ENCODE measurements at regions not wholly inside any gene's neighbourhood (a gene's known extent, or its start where the extent isn't known, plus 50 kb on each side); places are given as distances from the start of the nearest gene placed in this dataset.

- CTCF ChIA-PET = interaction anchor here (1.1 kb wide), 1 partner anchor 15 kb away, joined by 3 read pairs; no protein-coding TSS in a partner anchor
- no peak for TF ChIP-seq CTCF (IDR thresholded peaks at IDR 0.05; ENCODE audit: unreplicated experiment)
These were observed 320.8 kb downstream of the ADAM29 start for GRCh38 chr4:175238827-175239517.

GRCh38 chr4:175246941-175247340 lies 328.8 kb downstream of the ADAM29 start:
- no peak for DNase-seq (ENCODE audit: unreplicated experiment)
- no peak overlapping the region for H3K27ac Mint-ChIP-seq (ENCODE audit: low read depth, unreplicated experiment)
- no peaks in the 10 kb centered on the region for H3K9me3 Mint-ChIP-seq (ENCODE audit: unreplicated experiment)
- H3K36me3 Mint-ChIP-seq (ENCODE audit: insufficient read depth, unreplicated experiment) = no peaks in the 10 kb centered on the region
- intact Hi-C loops (cut with micrococcal nuclease) = no loop called here
- TF ChIP-seq CTCF (IDR thresholded peaks at IDR 0.05; ENCODE audit: unreplicated experiment) = no peak
- no TSS peak for BruUV-seq (replicated peaks)
- ChIA-PET CTCF (no interaction called here), POLR2A (no interaction called here)
- no peaks in the 10 kb centered on the region for H3K4me1 Mint-ChIP-seq (ENCODE audit: insufficient read depth, unreplicated experiment)
- H3K27me3 Mint-ChIP-seq (ENCODE audit: insufficient read depth, unreplicated experiment) = no peaks in the 10 kb centered on the region
- no peak overlapping the region for H3K4me3 Mint-ChIP-seq (ENCODE audit: unreplicated experiment)

More at GRCh38 chr4:175238827-175239517, 320.8 kb downstream of the ADAM29 start:
- no peak overlapping the region for H3K27ac Mint-ChIP-seq (ENCODE audit: low read depth, unreplicated experiment)
- POLR2A ChIA-PET = no interaction called here
- H3K36me3 Mint-ChIP-seq (ENCODE audit: insufficient read depth, unreplicated experiment) = no peaks in the 10 kb centered on the region
- no TSS peak for BruUV-seq (replicated peaks)
- peak; percentile 44 for DNase-seq (ENCODE audit: unreplicated experiment)
- H3K27me3 Mint-ChIP-seq (ENCODE audit: insufficient read depth, unreplicated experiment) = no peaks in the 10 kb centered on the region
- no peaks in the 10 kb centered on the region for H3K4me1 Mint-ChIP-seq (ENCODE audit: insufficient read depth, unreplicated experiment)
- no peaks in the 10 kb centered on the region for H3K9me3 Mint-ChIP-seq (ENCODE audit: unreplicated experiment)
- intact Hi-C loops (cut with micrococcal nuclease) = no loop called here
- no peak overlapping the region for H3K4me3 Mint-ChIP-seq (ENCODE audit: unreplicated experiment)

DNA sequence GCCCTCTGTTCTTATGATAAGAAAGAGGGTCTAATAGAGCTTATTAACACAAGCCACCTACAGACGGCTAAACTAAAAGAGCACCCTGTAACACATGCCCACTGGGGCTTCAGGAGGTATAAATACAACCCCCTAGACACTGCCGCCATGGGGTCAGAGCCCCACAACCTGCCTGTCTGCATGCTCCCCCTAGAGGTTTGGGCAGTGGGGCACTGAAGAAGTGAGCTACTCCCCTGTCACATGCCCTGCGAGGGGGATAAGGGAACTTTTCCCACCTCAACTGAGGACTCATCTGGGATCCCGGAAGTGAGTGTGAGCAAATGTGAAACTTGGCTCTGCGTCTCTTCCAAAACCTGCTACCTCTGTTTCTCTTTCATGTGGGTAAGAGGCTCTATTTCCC lies 334.5 kb downstream of the ADAM29 start:
- ChIA-PET POLR2A (no interaction called here), CTCF (interaction anchor here (0.6 to 1.3 kb wide), 4 partner anchors 16 to 488 kb away, joined by 3 to 6 read pairs (median 4); no protein-coding TSS in a partner anchor)
- Mint-ChIP-seq H3K27ac (ENCODE audit: low read depth, unreplicated experiment) (no peak overlapping the region), H3K27me3 (ENCODE audit: insufficient read depth, unreplicated experiment) (no peaks in the 10 kb centered on the region), H3K4me1 (ENCODE audit: insufficient read depth, unreplicated experiment) (no peaks in the 10 kb centered on the region), H3K36me3 (ENCODE audit: insufficient read depth, unreplicated experiment) (no peaks in the 10 kb centered on the region), H3K4me3 (ENCODE audit: unreplicated experiment) (no peak overlapping the region), H3K9me3 (ENCODE audit: unreplicated experiment) (no peaks in the 10 kb centered on the region)
- no TSS peak for BruUV-seq (replicated peaks)
- no peak for TF ChIP-seq CTCF (IDR thresholded peaks at IDR 0.05; ENCODE audit: unreplicated experiment)
- no peak for DNase-seq (ENCODE audit: unreplicated experiment)
- intact Hi-C loops (cut with micrococcal nuclease) = loop anchor here (1.0 to 5.0 kb wide), 4 partner anchors 284 to 890 kb away; no protein-coding TSS in a partner anchor

DNA sequence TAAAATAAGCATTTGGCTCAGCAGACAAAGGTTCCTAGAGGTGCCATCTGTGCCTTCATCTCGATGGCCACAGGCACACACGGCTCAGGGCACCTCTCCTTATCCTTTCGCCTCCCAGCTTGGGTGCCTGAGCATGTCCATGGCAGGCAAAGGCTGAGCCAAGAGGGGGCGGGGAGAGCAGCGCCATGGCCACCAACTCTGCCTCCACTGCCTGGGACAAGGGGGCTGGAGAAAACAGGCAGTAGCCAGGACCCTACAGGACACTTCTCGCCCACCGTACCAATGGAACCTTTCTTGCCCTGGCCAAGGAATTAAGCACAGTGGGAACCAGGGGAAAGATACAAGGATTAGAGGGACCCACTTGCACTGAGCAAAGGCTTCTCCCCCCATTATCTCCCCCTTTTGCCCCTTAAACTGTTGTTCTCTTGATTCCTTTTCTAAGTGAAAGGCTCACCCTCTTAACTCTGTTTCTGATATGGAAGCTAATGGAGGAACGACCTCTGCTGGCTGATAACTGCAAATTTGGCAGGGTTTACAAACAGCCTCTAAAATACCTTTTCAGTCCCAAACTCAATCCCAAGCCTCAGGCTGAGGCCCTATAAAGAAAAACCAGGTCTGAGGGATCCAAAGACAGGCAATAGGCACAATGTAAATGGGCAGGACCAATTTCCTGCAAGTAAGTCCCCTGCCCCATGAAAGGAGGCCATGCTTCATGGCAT lies 335.2 kb downstream of the ADAM29 start:
- POLR2A ChIA-PET = no interaction called here
- intact Hi-C loops (cut with micrococcal nuclease) = loop anchor here (1.0 to 5.0 kb wide), 4 partner anchors 283 to 891 kb away; no protein-coding TSS in a partner anchor
- CTCF ChIA-PET = interaction anchor here (0.6 to 1.3 kb wide), 6 partner anchors 14 to 502 kb away, joined by 3 to 6 read pairs (median 3); no protein-coding TSS in a partner anchor
- TF ChIP-seq CTCF (IDR thresholded peaks at IDR 0.05; ENCODE audit: unreplicated experiment) = peak; percentile 35
- H3K4me1 Mint-ChIP-seq (ENCODE audit: insufficient read depth, unreplicated experiment) = no peaks in the 10 kb centered on the region
- no peak overlapping the region for H3K27ac Mint-ChIP-seq (ENCODE audit: low read depth, unreplicated experiment)
- H3K27me3 Mint-ChIP-seq (ENCODE audit: insufficient read depth, unreplicated experiment) = no peaks in the 10 kb centered on the region
- H3K9me3 Mint-ChIP-seq (ENCODE audit: unreplicated experiment) = no peaks in the 10 kb centered on the region
- H3K36me3 Mint-ChIP-seq (ENCODE audit: insufficient read depth, unreplicated experiment) = no peaks in the 10 kb centered on the region
- no peak overlapping the region for H3K4me3 Mint-ChIP-seq (ENCODE audit: unreplicated experiment)
- peak; percentile 56 for DNase-seq (ENCODE audit: unreplicated experiment)
- BruUV-seq (replicated peaks) = no TSS peak
